Dermis blood vessel endothelial cell (primary cell): ENCODE measurements at regions not wholly inside any gene's neighbourhood (a gene's known extent, or its start where the extent isn't known, plus 50 kb on each side); places are given as distances from the start of the nearest gene placed in this dataset.

Experiments
- DNase-seq: peaks from one replicate; pipeline ENCODE4 v3.0.0; 2010

DNA sequence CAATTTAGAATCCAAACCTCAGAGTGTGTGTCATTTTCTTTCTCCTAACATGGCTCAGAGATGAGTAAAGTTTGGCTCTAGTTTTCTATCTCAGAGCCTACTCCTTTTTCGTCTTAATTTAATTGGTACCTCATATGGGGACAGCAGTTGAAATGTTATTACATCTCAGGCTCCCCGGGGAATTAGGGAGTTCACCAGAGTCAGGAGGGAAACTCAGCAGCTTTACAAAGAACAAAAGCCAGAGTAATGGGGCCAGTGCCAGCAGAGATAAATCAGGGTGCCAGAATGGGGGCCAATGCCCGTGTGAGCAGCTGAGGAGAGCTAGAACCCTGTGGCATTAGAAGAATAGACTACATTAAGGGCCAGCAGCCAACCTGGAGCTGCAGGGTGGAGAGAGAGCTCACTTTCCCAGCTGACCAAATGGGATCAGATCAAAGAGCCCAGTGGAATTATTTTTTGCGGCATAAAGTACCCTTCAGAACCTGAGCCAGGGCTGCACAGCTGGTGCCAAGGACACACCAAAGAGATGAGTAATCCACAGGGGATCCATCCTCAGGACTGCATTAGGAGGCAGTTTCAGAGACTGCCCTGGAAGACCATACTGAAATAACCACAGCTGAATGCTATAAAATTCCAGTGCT is 207.1 kb upstream of the DKK2 start:
- no peak for DNase-seq

DNA sequence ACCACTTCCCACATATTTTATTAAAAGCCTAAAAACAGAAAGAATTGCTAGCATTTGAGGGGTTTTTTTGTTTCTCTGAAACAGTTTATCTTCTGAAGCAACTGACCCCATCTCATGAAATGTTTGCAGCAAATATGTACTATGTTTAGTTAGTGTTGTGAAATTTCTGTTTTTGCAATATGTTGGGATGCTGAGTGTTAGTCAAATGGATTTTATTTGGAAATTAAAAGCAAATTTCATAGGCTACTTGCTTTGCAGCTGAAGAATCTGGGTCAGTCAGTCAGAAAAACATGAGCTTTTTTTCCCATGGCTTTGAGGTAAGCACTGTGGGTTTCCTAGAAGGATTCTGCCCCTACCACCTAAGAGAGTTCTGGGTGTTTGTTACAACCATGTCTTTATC is 184.9 kb upstream of the DKK2 start:
- no peak for DNase-seq

DNA sequence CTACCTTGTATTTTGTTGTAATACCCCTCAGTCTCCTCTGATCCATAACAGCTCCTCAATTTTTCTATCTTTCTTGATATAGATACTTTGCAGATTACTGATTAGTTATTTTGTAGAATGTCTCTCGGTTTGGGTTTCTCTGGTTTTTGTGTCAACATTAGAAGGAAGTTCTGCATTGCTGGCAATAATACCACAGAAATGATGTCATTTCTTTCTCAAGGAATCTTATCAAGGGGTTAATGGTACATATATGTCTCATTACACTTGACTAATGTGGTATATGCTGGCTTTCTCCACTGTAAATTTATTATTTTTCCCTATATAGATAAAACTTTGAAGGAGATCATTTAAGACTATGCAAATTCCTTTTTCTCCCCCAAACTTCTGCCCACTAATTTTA is 183.6 kb upstream of the DKK2 start:
- DNase-seq, result no peak

DNA sequence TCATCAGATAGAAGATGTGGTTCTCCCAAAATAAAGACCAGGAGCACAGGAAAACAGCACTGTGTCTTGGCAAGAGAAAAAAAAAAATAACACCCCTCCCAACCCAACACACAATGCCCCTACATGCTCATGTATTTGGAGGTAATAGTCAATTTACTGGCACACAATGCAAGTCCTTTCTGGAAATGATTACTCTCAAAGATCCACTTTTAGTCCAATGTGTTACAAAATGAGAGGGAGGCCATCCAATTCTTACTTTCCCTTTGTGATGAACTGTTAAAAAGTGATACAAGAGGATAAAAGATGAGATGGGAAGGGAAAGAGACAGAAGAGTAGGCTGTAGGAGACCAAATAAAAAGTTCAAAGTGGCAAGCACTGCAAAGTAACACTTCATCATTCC is 180.3 kb upstream of the DKK2 start:
- DNase-seq, result no peak

DNA sequence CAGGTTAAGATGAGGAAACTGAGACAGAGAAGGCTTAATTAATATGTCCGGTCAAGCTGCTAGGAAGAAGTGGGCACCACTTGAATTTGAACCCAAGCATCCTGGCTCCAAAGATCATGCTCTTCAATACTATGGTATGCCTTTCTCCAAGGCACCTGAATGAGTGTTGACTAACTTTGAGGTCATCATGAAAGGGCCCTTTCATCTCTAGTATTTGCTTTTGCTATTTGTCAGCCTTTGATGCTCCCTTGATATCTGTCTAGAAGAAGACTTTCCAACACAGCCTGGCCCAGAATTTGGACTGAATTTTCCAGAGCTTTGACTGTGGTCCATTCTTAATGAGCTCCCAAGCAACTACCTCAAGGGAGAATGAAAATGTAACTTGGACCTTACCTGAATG is 179.1 kb upstream of the DKK2 start:
- no peak for DNase-seq

DNA sequence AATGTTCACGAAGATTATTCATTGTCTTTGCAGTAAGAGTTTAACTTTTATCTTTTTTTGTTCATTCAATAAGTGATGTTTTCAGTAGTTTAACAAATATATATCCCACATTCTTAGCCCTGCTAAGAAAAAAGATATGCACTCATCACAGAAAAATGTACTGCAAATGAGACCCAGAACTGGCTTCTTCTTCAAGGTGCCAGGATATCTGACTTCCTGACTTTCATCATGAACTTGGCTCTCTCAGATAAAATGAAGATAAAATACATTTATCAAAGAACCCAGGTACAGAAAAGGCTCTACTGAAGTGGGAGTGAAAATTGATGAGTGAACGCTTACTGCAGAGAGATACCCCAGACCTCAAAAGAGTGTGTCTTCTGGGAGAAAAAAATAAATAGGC is 177.8 kb upstream of the DKK2 start:
- no peak for DNase-seq

DNA sequence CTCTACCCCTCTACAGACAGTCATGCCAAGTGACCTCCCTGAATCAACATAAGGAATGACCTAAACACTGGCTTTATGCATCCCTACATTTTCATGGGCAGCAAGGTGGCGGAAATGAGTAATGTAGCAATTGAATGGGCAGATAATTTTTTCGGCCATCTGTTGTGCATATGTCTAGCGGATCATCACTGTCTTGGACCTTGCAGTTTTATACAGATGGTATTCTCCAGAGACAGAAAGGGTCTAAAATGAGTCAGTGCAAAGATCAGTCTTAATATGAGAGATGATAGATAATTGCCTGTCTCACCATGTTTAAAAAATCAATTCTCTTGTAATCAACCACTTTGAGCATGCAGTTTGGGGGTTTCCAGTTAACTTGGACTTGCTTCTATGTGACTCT is 177.3 kb upstream of the DKK2 start:
- DNase-seq, result no peak

DNA sequence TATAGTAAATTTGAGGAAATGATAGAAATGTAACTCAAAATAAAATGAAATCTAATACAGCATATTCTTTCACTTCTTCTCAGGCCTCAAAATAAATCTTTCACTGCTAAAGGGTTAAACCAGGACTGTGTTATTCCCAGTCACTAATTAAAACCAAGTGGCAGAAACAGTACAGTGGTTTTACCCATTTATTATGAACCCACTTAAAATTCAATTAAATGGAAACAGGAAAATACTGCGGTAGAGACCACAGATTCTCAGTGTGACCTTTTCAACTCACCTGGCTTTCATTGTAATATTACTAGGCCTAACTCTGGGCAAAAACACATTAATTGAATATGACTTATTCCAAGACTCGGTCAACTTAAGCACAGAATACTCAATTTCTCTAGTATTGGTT is 176.5 kb upstream of the DKK2 start:
- no peak for DNase-seq

DNA sequence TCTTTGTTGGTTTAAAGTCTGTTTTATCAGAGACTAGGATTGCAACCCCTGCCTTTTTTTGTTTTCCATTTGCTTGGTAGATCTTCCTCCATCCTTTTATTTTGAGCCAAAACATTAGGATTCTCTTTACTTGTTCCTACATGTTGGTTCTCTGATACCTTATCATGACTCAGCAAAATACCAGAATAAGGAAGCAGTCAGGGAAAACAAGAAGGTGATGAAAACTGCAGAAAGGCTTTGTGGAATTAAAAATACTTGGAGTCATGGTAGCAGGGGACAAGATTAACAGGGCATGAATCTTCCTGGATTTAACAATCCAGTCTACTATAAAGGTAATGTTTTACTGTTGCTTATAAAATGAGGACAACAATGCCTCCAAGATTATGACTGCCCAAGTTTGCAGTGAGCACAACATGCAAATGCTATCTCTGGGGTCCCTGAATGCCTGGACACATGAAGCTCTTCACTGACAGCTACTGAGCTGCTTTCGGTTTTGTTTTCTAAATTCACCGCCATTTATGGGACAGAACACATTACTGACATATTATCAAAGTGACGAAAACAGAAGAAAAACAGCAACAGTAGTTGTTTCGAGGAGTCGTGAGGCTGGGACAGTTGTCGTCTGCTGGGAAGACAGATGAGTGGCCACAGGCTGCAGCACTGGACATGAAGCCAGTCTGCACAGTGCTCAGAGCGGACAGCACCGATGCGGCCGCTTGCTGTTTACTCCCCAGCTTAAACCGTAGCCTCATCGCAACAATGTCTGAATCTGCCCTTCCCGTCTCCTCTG is 174.5 kb upstream of the DKK2 start:
- DNase-seq, result no peak

DNA sequence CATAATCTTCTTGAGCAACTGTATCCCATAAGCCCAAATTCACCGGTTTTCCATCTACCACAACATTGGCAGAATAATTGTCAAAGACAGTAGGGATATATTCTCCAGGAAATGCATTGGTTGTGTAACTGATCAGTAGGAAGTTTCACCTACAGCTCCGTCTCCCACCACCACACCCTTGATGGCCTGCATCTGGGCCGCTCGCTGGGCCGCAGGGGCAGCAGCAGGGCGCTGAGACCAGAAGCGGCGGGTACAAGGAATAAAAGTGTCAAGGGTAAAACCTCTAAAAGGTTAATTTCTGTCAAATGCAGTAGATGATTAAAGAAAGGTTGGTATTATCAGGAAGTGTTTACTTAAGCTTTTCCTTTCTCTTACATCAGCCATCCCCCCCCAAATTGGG is 167.6 kb upstream of the DKK2 start:
- no peak for DNase-seq

DNA sequence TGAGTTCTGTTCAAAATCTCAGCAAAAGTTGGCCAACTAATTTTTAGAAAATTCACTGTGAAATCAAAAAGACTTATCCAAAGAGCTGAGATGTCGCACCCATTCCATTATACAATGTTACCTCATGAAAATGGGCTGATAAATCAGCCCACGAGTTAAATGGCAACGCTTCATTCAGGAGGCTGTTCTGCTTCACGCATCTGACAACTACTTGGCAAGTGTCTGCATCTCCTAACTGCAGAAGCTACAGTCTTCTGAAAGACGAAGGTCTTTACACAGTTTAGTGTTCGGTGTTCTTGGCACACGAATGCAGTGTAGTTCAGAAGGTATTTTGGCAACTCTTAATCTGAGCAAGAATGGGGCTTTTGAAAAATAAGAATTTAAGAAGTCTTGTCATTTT is 166.6 kb upstream of the DKK2 start:
- no peak for DNase-seq

DNA sequence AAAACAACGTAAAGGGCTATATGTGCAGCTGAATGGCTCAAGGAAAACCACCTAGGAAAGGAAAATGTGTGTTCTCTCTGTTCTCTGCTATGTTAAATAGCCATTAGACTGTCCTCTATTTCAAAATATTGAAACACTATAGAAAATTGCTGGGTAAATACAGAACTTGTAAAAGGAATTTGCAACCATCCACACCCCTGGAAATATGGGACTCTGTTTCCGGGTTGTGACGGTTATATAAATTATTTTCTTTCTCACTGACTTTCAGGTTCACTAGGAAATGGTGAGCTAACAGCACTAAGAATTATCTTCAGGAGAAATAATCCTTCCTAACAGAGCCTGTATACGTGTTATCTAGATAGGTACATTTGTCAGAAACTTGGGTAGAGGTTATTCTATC is 161.0 kb upstream of the DKK2 start:
- no peak for DNase-seq

DNA sequence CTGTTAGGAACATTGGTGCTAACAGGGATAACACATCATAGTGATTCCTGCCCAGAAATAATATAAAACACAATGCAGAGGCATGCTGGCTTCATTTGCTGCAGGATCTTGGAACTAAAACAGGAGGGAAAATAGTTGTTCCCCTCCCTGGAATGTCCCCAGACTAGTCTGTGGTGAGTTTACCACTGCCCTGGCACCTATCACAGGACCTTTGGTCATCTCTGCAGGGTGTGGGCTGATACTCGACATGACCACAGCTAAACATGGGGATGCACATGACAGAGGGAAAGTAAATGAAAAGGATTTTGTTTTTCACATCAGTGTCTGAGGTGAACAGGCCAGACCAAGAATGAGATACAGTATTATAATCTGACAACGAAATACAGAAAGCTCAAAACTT is 160.2 kb upstream of the DKK2 start:
- no peak for DNase-seq

DNA sequence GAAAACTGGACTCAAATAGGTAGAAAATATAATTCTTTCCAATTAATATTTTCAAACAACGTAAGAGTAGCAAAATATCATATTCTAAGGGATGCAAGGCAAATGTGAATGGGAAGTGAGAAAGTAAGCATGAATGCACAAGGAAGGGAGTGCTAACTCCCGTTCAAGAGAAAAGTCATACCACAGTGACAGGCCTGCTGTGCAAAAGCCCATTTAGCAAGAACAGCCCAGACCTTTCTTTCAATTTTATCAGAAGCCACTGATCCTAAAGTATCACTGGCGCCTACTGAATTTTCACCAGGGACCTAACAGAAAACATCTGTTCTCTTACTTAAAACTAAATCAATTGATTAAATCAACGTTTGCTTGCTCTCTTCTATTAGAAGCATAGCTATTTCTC is 157.9 kb upstream of the DKK2 start:
- DNase-seq, result no peak

DNA sequence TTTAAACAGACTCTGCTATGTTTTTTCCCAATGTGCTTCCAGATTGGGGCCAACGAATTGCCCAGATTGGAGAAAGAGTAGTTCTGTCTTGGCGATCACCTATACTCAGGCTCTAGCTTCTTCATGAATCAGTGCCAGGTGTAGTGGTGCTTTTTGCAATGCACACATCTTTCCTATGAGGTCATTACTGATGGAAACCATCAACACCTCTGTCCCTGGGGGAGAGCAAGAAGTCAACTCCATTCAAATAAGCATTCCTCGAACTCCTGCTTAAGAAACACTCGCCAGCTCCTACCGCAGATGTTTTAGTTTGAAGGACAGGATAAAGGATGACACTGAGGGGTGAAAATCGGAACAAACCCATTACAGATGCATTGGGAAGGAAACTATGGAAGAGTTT is 156.5 kb upstream of the DKK2 start:
- no peak for DNase-seq

DNA sequence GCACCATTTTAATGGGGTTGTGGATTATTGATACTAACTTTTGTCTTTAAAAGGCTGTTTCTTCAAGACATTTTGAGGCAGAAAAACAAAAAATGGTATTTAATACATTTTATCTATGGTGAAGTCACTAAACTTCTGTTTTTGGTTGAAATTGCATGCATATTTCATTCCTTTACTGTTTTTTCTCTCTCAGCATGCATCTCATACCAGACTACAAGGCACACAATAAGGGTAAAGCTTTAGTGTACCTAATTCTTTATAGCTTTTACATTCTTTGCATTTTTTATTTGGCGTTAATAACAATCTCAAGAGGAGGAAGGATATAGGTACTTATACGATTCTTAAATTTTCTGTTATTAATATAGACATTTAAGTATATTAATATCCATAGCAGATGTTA is 151.0 kb upstream of the DKK2 start:
- no peak for DNase-seq

DNA sequence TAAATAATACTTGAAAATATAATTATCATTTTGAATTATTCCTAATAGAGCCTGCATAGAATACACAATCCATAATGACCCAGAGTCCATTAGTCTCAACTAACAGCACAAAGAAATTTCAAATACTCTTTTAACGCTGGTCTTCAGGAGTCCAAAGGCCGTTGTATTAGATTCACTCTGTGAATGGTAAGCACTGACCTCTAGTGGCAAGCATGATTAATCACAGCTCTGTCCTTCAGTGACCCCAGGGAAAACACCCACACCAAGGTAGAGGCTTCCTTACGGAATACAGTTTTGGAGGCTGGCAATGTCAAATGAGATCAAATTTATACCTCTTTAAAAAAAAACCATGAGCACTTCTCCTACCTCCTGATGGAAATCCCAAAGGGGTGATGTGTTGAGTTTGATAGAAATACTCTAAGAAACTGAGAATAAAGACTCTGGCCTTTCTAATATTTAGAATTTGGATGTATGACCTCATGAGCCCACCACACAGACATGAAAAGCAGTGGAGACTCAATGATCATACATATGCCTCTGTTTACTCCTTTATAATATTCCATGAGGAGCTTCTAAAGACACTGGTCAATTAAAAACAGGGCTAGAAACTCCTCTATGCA is 147.2 kb upstream of the DKK2 start:
- peak; percentile 82 for DNase-seq

DNA sequence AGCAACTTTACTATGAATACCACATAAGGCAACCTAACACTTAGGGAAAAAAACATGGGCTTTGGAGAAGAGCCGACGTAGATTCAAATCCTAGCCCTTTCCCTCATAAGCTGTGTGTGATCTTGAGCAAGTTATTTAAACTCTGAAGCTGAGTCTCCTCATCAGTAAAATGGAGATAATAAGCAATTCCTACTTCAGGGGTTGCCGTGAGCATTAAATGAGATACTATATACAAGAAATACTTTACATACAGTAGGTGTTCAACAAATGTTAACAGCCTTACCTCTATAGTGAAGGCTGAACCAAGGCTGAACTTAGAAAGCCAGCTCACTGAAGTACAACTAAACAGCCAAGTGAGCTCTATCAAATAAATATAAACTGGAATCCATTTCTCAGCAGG is 146.2 kb upstream of the DKK2 start:
- DNase-seq, result no peak

DNA sequence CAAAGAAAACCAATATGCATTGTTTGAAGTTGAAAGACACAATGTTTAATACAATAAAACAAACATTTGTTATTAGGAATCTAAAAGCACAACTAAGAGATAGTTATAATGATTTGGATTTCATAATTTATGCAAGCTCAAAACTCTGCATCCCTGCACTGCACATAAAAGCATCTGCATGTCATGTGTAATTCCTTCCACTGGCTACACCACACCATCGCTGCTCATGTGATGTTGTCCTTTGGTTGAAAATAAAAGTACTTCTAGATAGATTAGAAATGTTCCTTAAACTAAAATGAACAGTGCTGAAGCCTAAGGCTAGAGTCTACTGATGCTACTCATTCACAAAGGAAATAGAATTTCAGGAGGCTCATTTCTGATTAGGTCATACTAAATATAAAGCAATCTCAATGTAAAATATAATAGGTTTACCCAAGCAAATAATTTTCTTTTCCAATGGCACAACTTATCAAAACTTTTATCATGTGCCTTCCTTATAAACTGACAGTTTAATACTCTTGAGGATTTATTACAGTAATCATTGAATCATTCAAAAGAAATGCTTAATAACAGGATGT is 130.8 kb upstream of the DKK2 start:
- no peak for DNase-seq

DNA sequence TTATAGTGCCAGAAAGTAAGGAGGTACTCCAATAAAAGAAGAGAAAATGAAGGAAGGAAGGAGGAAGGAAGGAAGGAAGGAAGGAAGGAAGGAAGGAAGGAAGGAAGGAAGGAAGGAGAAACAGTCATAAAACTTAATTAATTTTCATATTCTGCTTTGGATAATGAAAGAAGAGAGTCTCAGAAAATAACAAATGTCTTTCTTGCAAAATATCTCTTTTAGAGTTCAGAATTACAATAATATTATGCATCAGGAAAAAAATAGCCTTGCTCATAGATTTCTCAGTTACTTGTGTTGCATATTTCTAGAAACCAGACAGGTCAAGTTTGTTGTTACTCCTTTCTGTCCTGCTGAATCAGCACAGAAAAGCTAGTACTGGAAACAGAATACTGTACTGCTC is 130.1 kb upstream of the DKK2 start:
- no peak for DNase-seq

DNA sequence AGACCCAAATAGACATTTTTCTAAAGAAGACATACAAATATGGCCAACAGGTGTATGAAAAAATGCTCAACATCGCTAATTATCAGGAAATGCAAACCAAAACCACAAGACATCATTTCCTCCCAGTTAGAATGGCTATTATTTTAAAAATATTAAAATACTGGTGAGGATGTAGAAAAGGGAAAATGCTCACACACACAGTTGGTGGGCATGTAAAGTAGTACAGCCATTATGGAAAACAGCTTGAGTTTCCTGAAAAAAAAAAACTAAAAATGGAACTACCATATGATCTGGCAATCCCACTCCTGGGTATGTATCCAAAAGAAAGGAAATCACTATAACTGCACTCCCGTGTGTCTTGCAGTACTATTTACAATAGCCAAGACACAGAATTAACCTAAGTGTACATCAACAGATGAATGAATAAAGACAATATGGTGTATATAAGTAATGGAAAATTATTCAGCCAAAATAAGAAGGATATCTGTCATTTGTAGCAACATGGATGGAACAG is 128.9 kb upstream of the DKK2 start:
- DNase-seq, result no peak

DNA sequence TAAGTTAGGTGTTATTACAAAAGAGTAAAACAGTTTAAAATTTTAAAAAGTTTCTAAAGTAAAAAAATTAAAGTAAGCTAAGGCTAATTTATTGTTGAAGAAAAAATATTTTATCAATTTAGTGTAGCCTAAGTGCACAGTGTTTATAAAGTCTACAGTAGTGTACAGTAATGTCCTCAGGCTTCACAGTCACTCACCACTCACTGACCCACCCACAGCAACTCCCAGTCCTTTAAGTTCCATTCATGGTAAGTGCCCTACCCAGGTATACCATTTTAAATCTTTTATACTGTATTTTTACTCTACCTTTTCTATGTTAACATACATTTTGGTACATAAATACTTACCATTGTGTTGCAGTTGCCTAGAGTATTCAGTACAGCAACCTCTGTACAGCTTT is 120.3 kb upstream of the DKK2 start:
- DNase-seq, result no peak

DNA sequence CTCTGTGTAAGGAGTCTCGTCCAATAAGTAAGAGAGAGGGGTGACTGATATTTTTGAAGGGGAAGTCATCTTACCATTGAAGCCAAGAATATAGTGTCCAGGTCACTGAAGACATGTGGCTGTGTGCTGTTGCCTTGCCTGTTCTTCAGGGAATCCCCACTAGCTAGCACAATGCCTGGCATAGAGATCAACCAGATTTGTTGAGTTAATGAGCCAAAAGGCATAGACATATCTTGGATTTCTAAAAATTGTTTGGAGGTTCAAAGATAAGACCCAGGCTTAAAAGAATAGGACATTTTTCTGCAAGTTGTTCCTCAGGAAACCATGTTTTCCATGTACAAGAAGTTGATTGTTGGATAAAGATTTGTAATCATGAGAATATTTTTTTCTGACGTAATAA is 119.3 kb upstream of the DKK2 start:
- no peak for DNase-seq

DNA sequence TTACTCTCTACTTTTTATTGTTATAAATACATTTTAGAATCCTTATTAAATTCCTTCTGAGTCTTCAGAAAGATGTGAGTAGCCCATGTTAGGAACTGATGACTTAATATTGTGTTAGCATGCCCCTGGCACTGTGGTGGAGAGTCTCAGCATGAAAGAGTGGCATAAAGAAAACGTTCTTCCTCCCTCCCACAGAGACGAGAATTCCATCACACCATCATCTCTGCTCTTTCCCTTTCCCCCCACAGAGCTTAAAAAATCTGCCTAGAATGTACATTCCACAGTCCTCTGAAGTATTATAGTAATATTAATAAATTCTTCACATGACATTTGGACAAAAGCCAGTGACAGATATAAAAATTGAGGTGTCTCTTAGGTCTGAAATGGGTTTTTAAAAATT is 117.8 kb upstream of the DKK2 start:
- DNase-seq, result no peak
